ENCODE measurements at regions not wholly inside any gene's neighbourhood (a gene's known extent, or its start where the extent isn't known, plus 50 kb on each side); places are given as distances from the start of the nearest gene placed in this dataset.
"Not testable (repeated sequence)": the region's sequence is repeated elsewhere in the genome, so short reads cannot be mapped to it uniquely, and the experiment has no call there.

GRCh38 chr1:47491341-47491753 is 53.5 kb downstream of the FOXD2 start:
- DNase-seq: no peak

GRCh38 chr1:47495176-47495713 is 57.4 kb downstream of the FOXD2 start:
- no peak for DNase-seq

- DNase-seq: no peak
Observed at GRCh38 chr1:47498551-47498950, 60.7 kb downstream of the FOXD2 start.

DNA sequence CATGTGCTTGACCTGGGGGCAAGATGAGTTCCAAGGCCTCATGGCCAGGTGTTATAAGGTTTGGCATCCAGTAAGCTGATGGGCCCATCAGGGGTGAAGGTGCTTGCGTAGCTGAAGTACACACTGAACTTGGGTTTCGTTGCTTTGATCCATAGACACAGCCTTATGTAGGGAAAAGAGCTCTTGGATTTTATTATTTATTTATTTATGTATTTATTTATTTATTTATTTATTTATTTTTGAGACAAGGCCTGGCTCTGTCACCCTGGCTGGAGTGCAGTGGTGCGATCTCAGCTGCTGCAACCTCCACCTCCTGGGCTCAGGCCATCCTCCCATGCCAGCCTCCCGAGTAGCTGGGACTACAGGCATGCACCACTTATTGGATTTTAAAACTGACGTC is 63.2 kb downstream of the FOXD2 start:
- DNase-seq: no peak

DNA sequence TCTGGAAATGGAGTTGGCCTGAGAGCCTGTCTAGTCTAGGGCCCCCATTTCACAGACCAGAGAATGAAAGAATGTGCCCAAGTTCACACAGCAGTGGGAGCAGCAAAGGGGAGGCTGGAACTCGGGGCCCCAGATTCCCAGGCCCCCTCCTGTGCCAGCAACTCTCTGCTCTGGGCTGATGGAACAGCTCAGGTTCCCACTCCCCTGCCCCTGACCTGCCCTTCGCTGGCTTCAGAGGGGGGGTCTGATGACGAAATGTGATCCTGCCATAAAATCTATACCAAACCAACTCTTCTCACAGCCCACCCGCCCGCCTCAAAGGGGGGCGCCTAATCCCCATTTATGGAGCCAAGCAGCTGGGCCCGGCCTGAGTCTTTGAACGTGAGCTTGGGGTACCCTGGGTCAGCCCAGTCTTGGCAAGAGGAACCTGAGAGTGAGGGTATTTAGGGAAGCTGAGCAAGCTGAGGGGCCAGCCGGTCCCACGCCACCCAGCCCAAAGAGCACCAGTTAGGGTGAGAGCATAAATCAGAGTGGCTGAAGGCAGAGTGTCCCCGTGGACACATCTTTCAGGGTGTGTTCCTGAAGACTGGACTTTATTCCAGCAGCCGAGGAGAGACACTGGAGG is 65.0 kb downstream of the FOXD2 start:
- no peak for DNase-seq

DNA sequence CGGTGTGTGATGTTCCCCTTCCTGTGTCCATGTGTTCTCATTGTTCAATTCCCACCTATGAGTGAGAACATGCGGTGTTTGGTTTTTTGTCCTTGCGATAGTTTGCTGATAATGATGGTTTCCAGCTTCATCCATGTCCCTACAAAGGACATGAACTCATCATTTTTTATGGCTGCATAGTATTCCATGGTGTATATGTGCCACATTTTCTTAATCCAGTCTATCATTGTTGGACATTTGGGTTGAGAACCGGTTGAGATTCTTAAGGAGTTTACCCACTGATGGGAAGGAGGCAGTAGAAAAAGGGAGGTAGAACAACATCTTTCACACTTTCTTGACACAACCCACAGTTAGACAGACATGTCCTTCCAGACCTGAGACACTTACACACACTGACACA is 67.0 kb downstream of the FOXD2 start:
- DNase-seq: not testable (repeated sequence)

GRCh38 chr1:47505267-47505666 is 67.4 kb downstream of the FOXD2 start:
- no peak for DNase-seq

- DNase-seq: no peak
Observed at GRCh38 chr1:47506053-47506452, 68.2 kb downstream of the FOXD2 start.

DNA sequence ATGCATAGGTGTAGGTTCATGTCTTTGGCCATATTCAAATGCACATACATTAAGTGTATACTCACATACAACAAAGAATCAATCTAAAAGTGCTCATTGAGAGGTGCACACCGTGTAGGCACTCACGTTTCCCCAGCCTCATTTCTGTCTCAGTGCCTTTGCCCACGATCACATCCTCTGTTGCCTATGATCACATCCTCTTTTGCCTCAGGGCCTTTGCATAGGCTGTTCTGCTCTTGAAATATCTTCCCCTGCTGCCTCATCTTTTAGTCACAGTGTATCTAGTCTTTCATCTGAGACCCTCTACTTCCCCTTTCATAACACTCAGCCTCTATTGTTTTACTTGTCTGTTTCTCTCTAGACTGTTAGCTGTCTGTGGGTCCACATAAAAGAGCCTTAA is 69.3 kb downstream of the FOXD2 start:
- DNase-seq: peak; percentile 9

DNA sequence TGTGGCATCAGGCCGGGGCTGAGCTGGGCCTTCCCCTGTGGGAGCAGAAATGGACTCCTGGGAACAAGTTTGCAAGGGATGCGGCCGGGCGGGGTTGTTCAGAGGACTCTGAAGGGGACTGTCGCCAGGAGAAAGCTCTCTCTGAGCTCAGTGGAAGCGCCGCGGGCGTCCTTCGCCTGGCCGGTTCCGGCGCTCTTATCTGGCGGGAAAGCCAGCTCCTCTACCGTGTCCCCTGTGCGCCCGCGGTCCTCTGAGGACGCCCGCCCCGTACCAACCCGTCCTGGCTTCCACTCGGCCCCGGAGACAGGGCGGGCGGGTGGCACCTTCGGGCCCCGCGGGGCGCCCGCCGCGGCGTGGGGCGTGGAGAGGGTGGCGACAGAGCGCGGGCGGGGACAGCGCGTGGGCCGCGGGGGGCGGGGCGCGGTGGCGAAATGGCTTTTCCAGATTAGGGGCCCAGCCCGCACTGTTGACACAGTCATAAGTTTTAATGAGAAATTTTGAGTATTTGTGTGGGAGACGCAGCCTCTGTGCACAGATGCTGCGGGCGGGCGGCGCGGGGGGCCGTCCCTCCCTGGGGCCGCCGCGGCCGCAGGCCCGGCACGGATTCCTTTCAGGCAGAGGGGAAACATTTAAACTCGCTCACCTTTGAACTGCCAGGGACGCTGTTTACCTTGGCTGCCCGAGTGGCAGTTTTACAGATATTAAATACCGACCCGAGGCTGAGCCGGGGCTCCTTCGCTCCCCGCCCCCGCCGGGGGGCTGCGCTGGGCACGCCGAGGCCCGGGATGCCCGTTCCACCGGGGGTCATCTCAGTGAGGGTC is 70.2 kb downstream of the FOXD2 start:
- DNase-seq: peak; percentile 73

- DNase-seq: peak; percentile 77
Observed at GRCh38 chr1:47508702-47509431, 71.0 kb downstream of the FOXD2 start.

GRCh38 chr1:47510282-47510811 is 72.5 kb downstream of the FOXD2 start:
- no peak for DNase-seq

- DNase-seq: no peak
Observed at GRCh38 chr1:47511825-47512224, 74.0 kb downstream of the FOXD2 start.

DNA sequence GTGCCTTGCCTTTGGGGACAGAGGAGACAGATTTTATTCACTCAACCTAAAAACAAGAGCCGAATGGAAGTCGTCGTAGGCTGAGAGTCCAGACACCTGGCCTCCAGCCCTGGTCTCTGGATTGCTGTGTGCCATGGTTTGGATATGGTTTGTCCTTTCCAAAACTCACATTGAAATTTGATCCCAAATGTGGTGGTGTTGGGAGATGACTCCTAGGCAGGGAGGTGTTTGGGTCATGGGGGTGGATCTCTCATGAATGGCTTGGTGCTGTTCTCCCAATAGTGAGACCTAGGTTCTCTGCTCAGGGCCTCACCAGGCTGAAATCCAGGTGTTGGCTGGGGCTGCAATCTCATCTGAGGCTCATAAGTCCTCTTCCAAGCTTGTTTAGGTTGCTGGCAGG is 75.5 kb downstream of the FOXD2 start:
- DNase-seq: peak; percentile 5

- no peak for DNase-seq
Observed at GRCh38 chr1:47514229-47514628, 76.4 kb downstream of the FOXD2 start.

DNA sequence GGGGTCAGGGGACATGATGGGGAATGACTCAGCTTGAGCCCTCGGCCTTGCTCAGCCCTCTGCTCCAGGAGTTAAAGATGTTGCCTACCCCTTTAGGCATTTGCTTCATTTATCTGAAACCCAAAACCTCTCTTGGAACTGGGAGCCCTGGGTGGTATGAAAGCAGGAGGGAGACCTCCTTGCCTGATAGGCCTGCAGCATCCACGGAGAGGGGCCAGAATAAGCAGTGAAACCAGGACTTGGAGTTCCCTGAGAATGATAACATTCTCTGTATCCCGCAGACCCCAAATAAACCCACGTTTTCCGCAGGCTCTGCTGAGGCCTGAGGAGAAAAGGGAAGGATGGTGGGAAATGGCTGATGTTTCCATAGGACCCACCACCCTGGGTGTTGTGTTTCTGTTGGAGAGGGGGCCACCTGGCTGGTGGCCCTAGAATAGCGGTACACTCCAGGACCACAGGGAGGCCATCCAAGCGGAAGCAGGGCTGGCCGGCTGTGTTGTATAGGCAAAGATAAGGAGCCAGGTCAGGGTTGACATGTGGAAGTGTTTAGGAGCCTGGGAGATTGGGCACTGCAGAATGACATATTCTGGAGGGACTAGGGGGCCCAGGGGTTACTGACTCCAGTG is 77.4 kb downstream of the FOXD2 start:
- no peak for DNase-seq

GRCh38 chr1:47517946-47518345 is 80.1 kb downstream of the FOXD2 start:
- DNase-seq: no peak

- DNase-seq: no peak
Observed at GRCh38 chr1:47519491-47519890, 81.6 kb downstream of the FOXD2 start.

GRCh38 chr1:47519971-47520370 is 82.1 kb downstream of the FOXD2 start:
- DNase-seq: no peak

GRCh38 chr1:47521034-47521881 is 83.4 kb downstream of the FOXD2 start:
- peak; percentile 43 for DNase-seq

DNA sequence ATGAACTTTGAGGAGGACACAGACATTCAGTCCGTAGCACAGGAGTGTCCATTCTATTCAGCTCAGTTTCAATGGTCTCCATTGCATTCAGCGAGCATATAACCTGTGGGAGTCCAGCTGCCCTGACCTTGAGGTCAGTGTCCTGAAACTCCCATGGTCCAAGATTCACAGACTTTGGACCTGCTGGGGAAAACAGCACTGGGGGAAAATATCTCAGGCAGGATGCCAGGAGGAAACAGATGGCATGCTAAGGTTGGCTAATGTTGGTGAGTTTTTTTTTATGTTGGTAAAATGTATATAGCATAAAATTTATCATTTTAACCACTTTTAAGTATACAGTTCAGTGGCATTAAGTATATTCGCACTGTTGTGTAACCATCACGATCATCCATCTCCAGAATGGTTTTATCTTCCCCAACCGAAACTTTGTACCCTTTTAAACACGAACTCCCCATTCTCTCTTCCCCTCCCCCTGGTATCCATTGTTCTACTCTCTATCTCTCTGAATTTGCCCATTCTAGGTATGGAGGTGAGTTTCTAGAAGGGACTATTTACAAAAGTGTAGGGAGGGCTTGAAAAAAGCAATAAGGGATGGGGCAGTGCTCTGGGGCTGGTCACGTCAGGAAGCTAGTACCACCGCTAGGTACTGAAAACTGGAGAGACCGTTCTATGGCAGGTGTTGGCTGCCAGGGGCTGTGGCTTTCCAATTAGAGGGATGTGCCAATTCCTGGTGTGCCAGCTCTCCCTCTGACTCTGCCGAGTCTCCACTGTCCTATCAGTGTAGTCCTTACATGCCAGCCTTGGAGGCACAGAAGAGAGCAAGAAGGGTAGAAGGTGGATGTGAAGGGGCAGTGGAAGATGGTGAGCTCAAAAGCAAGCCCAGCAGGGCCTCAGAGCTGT is 85.3 kb downstream of the FOXD2 start:
- peak; percentile 80 for DNase-seq
